ENCODE measurements at regions not wholly inside any gene's neighbourhood (a gene's known extent, or its start where the extent isn't known, plus 50 kb on each side); places are given as distances from the start of the nearest gene placed in this dataset.
A peak's percentile ranks its signal among the peaks of the same experiment; 100 is the strongest.
"Not testable (repeated sequence)": the region's sequence is repeated elsewhere in the genome, so short reads cannot be mapped to it uniquely, and the experiment has no call there.

- DNase-seq (ENCODE audit: low read depth) = no peak
- TF ChIP-seq, protein P1, sequence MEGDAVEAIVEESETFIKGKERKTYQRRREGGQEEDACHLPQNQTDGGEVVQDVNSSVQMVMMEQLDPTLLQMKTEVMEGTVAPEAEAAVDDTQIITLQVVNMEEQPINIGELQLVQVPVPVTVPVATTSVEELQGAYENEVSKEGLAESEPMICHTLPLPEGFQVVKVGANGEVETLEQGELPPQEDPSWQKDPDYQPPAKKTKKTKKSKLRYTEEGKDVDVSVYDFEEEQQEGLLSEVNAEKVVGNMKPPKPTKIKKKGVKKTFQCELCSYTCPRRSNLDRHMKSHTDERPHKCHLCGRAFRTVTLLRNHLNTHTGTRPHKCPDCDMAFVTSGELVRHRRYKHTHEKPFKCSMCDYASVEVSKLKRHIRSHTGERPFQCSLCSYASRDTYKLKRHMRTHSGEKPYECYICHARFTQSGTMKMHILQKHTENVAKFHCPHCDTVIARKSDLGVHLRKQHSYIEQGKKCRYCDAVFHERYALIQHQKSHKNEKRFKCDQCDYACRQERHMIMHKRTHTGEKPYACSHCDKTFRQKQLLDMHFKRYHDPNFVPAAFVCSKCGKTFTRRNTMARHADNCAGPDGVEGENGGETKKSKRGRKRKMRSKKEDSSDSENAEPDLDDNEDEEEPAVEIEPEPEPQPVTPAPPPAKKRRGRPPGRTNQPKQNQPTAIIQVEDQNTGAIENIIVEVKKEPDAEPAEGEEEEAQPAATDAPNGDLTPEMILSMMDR (IDR thresholded peaks at IDR 0.05; ENCODE audit: insufficient read depth, low read depth, low read length) = no peak
- no peak overlapping the region for H3K4me3 ChIP-seq (ENCODE audit: low read depth, low read length)
These were observed 92.5 kb downstream of the APIP start for GRCh38 chr11:34823639-34824038.

DNA sequence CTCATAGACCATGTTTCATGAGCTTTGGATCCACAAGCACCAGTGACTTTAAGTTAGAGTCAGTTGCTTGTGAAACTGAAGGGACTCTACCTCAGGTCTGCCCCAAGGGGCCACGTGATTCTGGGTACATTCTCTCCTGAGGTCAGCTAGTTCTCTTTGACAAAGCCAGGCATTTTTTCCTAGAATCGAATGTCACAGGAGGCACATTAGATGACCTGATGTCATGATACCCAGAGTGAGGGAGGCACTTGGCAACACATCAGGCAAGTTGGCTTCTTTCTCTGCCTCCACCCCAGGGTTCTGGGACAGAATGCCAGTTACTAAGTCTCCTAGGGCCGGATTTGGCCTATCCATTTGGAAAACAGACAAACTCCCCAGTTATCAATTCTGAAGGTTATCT lies 93.0 kb downstream of the APIP start:
- H3K4me3 ChIP-seq (ENCODE audit: low read depth, low read length) = no peak overlapping the region
- TF ChIP-seq, protein P1 (IDR thresholded peaks at IDR 0.05; ENCODE audit: insufficient read depth, low read depth, low read length) = no peak
- no peak for DNase-seq (ENCODE audit: low read depth)

DNA sequence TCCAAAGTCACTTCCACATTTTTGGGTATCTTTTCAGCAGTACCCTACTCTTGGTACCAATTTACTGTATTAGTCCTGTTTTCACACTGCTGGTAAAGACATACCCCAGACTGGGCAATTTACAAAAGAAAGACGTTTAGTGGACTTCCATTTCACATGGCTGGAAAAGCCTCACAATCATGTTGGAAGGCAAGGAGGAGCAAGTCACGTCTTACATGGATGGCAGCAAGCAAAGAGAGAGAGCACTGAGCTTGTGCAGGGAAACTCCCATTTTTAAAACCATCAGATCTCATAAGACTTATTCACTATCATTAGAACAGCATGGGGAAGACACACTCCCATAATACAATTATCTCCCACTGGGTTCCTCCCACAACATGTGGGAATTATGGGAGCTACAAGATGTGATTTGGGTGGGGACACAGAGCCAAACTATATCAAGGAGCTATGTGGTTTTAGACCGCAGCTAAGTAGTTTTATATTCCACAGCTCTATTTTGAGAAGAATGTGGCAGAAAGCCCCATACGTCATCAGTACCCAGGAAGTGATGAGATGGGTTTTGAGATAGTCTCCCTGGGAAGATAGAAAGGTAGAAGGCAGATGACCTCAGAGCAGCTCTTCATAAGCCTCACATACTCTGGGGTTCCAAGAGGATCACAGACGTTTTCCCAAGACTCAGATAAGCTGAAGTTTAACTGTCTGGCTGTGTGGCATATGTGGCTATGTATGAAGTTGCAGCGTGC lies 96.3 kb downstream of the APIP start:
- H3K4me3 ChIP-seq (ENCODE audit: low read depth, low read length) = no peak overlapping the region
- DNase-seq (ENCODE audit: low read depth) = peak; percentile 57
- TF ChIP-seq, protein P1 (IDR thresholded peaks at IDR 0.05; ENCODE audit: insufficient read depth, low read depth, low read length) = no peak

DNA sequence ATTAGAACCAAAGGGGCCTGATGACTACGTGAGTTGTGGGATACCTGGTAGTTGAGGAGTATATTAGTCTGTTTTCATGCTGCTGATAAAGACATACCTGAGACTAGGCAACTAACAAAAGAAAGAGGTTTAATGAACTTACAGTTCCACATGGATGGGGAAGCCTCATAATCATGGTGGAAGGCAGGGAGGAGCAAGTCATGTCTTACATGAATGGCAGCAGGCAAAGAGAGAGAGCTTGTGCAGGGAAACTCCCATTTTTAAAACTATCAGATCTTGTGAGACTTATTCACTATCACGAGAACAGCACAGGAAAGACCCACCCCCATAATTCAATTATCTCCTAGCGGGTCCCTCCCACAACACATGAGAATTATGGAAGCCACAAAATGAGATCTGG lies 98.4 kb downstream of the APIP start:
- DNase-seq (ENCODE audit: low read depth); H3K4me3 ChIP-seq (ENCODE audit: low read depth, low read length): not testable (repeated sequence)

DNA sequence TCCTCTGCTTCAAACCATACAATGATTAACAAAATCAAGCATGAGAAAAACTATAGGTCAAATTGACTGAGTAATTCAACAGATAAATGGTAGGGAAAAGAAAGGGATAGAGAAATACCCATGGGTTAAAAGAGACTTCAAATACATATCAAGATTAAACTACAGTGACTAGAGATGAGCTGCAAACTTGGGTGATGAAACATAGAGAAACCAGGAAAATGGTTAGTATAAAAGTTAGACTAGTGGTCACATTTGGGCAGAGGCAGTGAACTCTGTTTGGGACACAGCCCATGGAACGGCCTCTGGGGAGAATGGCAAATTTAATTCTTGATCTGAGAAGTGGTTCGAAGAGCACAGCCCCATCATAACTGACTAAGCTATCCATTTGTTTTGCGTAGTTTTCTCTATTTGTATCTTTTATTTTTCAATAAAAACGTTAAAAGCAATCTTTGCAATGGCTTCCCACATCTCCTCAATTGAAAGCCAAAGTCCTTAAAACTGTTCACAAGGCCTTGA lies 99.4 kb downstream of the APIP start:
- TF ChIP-seq, protein P1 (IDR thresholded peaks at IDR 0.05; ENCODE audit: insufficient read depth, low read depth, low read length) = no peak
- no peak for DNase-seq (ENCODE audit: low read depth)
- no peak overlapping the region for H3K4me3 ChIP-seq (ENCODE audit: low read depth, low read length)

GRCh38 chr11:34812905-34813576 lies 103.1 kb downstream of the APIP start:
- DNase-seq (ENCODE audit: low read depth) = no peak
- no peak overlapping the region for H3K4me3 ChIP-seq (ENCODE audit: low read depth, low read length)
- TF ChIP-seq, protein P1 (IDR thresholded peaks at IDR 0.05; ENCODE audit: insufficient read depth, low read depth, low read length) = no peak

DNA sequence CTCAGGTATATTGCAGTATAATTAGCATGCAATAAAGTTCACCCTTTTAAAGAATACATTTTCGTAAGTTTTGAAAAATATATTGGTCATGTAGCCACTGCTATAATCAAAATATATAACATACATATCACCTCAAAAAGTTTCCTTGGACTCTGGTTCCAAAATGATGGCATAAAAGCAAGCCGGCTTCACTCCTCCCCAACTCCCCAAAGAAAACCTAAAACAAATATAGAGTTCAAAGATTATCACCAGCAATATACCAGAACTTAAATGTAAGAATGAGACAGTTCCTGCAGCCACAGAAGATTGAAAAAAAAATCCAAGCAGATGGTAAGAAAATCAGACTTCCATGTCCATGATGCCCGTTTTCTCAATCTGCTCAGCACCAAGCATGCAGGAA lies 104.3 kb downstream of the APIP start:
- TF ChIP-seq, protein P1 (IDR thresholded peaks at IDR 0.05; ENCODE audit: insufficient read depth, low read depth, low read length) = no peak
- H3K4me3 ChIP-seq (ENCODE audit: low read depth, low read length) = no peak overlapping the region
- DNase-seq (ENCODE audit: low read depth) = no peak
